ENCODE measurements at regions not wholly inside any gene's neighbourhood (a gene's known extent, or its start where the extent isn't known, plus 50 kb on each side); places are given as distances from the start of the nearest gene placed in this dataset.
"Not testable (repeated sequence)": the region's sequence is repeated elsewhere in the genome, so short reads cannot be mapped to it uniquely, and the experiment has no call there.

- no peak for DNase-seq (ENCODE audit: low read depth in 3 of 3, low spot score in 1 of 3)
Measured at GRCh38 chr9:88287972-88288371, 100.3 kb upstream of the SPIN1 start.

- DNase-seq (ENCODE audit: low read depth in 3 of 3, low spot score in 1 of 3), result no peak
Measured at GRCh38 chr9:88280816-88281382, 107.3 kb upstream of the SPIN1 start.

- DNase-seq (ENCODE audit: low read depth in 3 of 3, low spot score in 1 of 3), result no peak
Measured at GRCh38 chr9:88278036-88278435, 110.2 kb upstream of the SPIN1 start.

GRCh38 chr9:88274078-88274477 lies 114.2 kb upstream of the SPIN1 start:
- DNase-seq (ENCODE audit: low read depth in 3 of 3, low spot score in 1 of 3), result no peak

GRCh38 chr9:88272986-88273385 lies 115.3 kb upstream of the SPIN1 start:
- no peak for DNase-seq (ENCODE audit: low read depth in 3 of 3, low spot score in 1 of 3)

GRCh38 chr9:88270413-88270812 lies 117.8 kb upstream of the SPIN1 start:
- DNase-seq (ENCODE audit: low read depth in 3 of 3, low spot score in 1 of 3), result no peak

- no peak for DNase-seq (ENCODE audit: low read depth in 3 of 3, low spot score in 1 of 3)
Measured at GRCh38 chr9:88268886-88269285, 119.4 kb upstream of the SPIN1 start.

- no peak for DNase-seq (ENCODE audit: low read depth in 3 of 3, low spot score in 1 of 3)
Measured at GRCh38 chr9:88267283-88267682, 121.0 kb upstream of the SPIN1 start.

GRCh38 chr9:88266416-88266815 lies 121.8 kb upstream of the SPIN1 start:
- DNase-seq (ENCODE audit: low read depth in 3 of 3, low spot score in 1 of 3), result no peak

GRCh38 chr9:88259001-88259400 lies 120.7 kb upstream of the SPATA31C2 start:
- no peak for DNase-seq (ENCODE audit: low read depth in 3 of 3, low spot score in 1 of 3)

GRCh38 chr9:88258601-88259000 lies 120.3 kb upstream of the SPATA31C2 start:
- no peak for DNase-seq (ENCODE audit: low read depth in 3 of 3, low spot score in 1 of 3)

GRCh38 chr9:88258024-88258423 lies 119.7 kb upstream of the SPATA31C2 start:
- DNase-seq (ENCODE audit: low read depth in 3 of 3, low spot score in 1 of 3), result no peak

GRCh38 chr9:88256216-88256615 lies 117.9 kb upstream of the SPATA31C2 start:
- DNase-seq (ENCODE audit: low read depth in 3 of 3, low spot score in 1 of 3), result no peak

- DNase-seq (ENCODE audit: low read depth in 3 of 3, low spot score in 1 of 3), result not testable (repeated sequence)
Measured at GRCh38 chr9:88255806-88256205, 117.5 kb upstream of the SPATA31C2 start.

- DNase-seq (ENCODE audit: low read depth in 3 of 3, low spot score in 1 of 3), result no peak
Measured at GRCh38 chr9:88251903-88252302, 113.6 kb upstream of the SPATA31C2 start.

GRCh38 chr9:88243736-88244135 lies 105.5 kb upstream of the SPATA31C2 start:
- no peak for DNase-seq (ENCODE audit: low read depth in 3 of 3, low spot score in 1 of 3)

GRCh38 chr9:88242879-88243278 lies 104.6 kb upstream of the SPATA31C2 start:
- DNase-seq (ENCODE audit: low read depth in 3 of 3, low spot score in 1 of 3), result no peak

GRCh38 chr9:88237991-88238571 lies 99.8 kb upstream of the SPATA31C2 start:
- no peak for DNase-seq (ENCODE audit: low read depth in 3 of 3, low spot score in 1 of 3)

- DNase-seq (ENCODE audit: low read depth in 3 of 3, low spot score in 1 of 3), result no peak
Measured at GRCh38 chr9:88237479-88237961, 99.2 kb upstream of the SPATA31C2 start.

- DNase-seq (ENCODE audit: low read depth in 3 of 3, low spot score in 1 of 3), result no peak
Measured at GRCh38 chr9:88236511-88237478, 98.5 kb upstream of the SPATA31C2 start.

- no peak for DNase-seq (ENCODE audit: low read depth in 3 of 3, low spot score in 1 of 3)
Measured at GRCh38 chr9:88235615-88236014, 97.3 kb upstream of the SPATA31C2 start.

GRCh38 chr9:88234114-88234513 lies 95.8 kb upstream of the SPATA31C2 start:
- no peak for DNase-seq (ENCODE audit: low read depth in 3 of 3, low spot score in 1 of 3)

All from stimulated activated CD4-positive, alpha-beta T cell treated with anti-CD3 and anti-CD28 coated beads, TNF-alpha, amount 100 ng/mL, for 1 hour (primary cell).